Stimulated activated CD8-positive, alpha-beta memory T cell treated with anti-CD3 and anti-CD28 coated beads, Interleukin-12 subunit alpha, Interleukin-12 subunit beta, amount 100 ng/mL, for 1 hour (primary cell): ENCODE measurements at regions not wholly inside any gene's neighbourhood (a gene's known extent, or its start where the extent isn't known, plus 50 kb on each side); places are given as distances from the start of the nearest gene placed in this dataset.
"Not testable (repeated sequence)": the region's sequence is repeated elsewhere in the genome, so short reads cannot be mapped to it uniquely, and the experiment has no call there.

Experiments
- DNase-seq: peaks from one replicate; pipeline ENCODE4 v3.0.0-alpha.2; 2020; ENCODE audit warnings: low read depth

- DNase-seq = no peak
These were observed 56.3 kb upstream of the GPC1 start for GRCh38 chr2:240379089-240379636.

- DNase-seq = no peak
These were observed 52.2 kb upstream of the GPC1 start for GRCh38 chr2:240383099-240383758.

DNA sequence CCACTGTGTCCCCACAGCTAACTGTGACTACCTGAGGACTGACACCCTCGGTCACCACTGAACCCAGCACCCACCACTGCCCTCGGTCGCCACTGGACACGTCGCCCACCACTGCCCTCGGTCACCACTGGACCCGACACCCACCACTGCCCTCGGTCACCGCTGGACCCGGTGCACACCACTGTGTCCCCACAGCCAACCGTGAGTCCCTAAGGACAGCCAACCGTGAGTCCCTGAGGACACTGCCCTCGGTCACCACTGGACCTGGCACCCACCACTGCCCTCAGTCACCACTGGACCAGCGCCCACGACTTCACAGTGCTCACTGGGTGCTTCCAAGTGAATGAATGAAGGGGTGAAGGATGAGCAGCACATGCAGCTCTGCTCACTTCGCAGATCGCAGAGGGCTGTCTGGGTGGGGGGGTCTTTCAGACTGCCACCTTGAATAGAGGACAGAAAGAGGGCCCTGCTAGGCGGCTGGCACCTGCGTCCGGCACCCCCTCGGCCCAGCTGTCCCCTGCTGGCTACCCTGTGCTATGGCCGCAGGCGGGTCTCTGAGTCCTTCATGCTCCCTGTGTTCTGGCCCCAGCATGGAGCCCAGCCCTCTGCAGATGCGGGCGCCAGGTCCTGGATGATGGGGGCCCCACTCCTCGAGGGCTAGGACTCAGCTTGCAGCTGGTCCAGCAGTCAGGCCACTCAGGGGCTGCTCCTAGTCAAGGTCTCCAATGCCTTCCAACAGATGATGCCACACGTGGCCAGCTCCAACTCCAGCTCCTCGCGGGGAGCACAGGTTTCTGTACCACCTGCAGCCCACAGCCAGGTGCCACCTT, 51.4 kb upstream of the GPC1 start:
- no peak for DNase-seq

DNA sequence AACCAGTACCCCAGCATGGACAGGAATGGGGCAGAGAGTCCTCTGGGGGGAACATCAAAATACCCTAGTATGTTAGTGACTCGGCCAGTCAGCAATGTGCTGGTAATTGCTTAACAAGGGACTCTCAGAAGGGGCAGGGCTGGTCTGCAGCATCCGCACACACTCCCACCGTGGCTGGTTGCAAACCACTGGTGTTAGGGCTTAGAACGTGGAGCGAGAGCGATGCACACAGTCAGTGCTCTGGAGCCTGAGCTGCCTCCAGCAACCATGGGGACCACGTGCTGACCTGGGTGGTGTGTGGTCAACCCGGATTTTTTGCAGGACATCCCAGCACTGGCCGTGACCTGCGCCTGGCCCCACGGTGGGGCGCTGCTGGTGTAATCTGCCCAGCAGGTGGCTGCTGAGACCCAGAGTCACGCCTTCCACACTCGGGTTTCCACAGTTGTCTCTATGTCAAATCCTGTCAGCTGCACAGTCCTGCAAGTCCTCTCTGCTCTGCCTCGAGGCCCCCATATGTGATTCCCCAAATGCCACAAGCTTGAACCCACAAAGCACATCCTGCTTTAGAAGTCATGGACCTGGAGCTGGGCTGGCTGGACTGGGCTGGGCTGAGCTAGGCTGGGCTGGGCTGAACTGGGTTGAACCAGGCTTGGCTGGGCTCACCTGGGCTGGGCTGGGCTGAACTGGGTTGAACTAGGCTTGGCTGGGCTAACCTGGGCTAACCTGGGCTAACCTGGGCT, 50.6 kb upstream of the GPC1 start:
- no peak for DNase-seq

DNA sequence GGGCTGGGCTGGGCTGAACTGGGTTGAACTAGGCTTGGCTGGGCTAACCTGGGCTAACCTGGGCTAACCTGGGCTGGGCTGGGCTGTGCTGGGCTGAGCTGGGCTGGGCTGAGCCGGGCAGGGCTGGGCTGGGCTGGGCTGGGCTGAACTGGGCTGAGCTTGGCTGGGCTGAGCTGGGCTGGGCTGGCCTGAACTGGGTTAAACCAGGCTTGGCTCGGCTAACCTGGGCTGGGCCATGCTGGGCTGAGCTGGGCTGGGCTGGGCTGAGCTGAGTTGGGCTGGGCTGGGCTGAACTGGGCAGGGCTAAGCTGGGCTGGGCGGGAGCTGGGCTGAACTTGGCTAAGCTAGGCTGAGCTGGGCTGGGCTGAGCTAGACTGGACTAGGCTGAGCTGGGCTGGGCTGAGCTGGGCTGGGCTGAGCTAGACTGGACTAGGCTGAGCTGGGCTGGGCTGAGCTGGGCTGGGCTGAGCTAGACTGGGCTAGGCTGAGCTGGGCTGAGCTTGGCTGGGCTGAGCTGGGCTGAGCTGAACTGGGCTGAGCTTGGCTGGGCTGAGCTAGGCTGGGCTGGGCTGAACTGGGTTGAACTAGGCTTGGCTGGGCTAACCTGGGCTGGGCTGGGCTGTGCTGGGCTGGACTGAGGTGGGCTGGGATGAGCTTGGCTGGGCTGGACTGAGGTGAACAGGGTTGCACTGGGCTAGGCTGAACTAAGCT, 49.9 kb upstream of the GPC1 start:
- DNase-seq = not testable (repeated sequence)
